PC-9 (cell line): ENCODE measurements at regions not wholly inside any gene's neighbourhood (a gene's known extent, or its start where the extent isn't known, plus 50 kb on each side); places are given as distances from the start of the nearest gene placed in this dataset.

Experiments used
- CTCF ChIP-seq: fragments of 200-600 bp; sonication (generic); conservative IDR thresholded peaks from 2 replicates; pipeline ENCODE4 v1.6.1; 2017; ENCODE audit warnings: mixed run types, antibody characterized with exemption, mild to moderate bottlenecking, moderate library complexity
- EZH2 ChIP-seq: fragments of 200-600 bp; sonication (generic); IDR thresholded peaks from 2 replicates; pipeline ENCODE4 v1.8.0; 2017; ENCODE audit warnings: antibody characterized with exemption, low read depth

- TF ChIP-seq CTCF (no peak), EZH2 (no peak)
These were observed 679.5 kb upstream of the IGFBP7 start for GRCh38 chr4:57789666-57790065.
